CD4-positive, alpha-beta T cell treated with Interleukin-2 at 100 ng/mL for 4 hours (primary cell): ENCODE measurements at regions not wholly inside any gene's neighbourhood (a gene's known extent, or its start where the extent isn't known, plus 50 kb on each side); places are given as distances from the start of the nearest gene placed in this dataset.
"Not testable (repeated sequence)": the region's sequence is repeated elsewhere in the genome, so short reads cannot be mapped to it uniquely, and the experiment has no call there.

ENCODE experiments used
- DNase-seq: peaks from one replicate; pipeline ENCODE4 v3.0.0-alpha.2; 2020; ENCODE audit warnings: low spot score

DNA sequence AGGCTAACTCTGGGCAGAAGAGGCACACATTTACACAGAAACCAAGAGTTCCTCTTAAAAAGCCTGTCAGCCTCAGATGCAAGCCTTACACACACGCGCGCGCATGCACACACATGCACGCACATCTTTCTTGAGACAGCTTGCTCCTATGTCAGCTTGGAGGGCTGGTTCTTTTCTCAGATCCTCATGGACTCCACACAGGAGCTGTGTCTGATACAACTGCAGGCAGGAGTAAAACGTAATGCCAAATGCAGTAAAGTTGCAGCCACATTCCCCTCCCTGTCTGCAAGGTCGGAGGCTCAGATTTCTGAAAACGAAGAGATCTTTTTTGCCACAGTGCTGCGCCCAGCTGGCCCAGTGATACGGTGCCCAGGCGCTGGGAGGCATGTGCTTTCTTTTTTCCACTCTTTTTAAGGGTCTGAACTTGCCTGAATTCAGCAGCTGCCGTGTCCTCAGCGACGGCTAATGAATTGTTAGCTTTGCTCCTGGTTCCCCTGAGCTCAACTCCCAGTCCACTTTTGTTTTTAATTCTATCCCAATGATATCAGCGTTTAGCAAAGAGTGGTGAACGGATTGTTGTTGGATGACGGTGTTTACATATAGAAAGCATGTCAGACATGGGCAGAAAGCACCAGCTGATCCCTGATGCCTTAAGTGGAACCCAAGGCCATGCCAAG lies 72.9 kb upstream of the FOXN3 start:
- no peak for DNase-seq

DNA sequence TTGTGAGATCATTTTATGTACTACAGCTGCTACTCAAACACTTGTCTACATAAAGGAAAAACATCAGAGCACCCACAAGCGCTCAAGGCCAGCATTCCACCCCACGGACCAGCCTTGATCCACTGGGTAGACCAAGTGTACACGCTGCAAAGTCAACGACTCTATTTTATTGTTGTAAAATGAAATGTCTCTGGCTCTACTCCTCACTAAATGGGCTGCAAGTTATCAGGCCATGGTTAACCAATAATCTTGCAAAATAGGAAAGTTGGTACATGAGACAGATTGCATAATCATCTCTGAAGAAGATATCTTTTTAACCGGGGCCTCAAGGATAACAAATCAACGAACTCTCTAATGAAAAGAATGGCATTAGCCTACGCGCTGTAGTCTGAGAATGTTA lies 69.9 kb upstream of the FOXN3 start:
- no peak for DNase-seq

DNA sequence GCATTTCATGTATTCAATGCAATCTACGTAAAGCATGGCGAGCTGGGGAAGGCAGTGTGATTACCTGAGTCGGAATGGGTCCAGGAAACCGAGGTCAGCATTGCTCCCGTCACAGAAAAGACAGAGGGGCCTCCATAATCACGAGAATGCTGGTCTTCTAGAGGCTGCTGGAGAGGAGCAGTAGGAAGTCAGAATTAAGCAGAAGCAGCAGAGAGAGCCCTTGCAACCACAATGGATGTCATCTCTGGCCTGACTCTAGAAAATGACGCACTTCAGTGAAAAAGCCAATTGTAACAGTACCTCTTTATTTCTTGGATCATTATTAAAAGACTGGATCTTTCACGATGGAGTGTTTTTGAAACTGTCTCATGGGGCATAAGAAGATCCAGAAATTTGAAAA lies 69.5 kb upstream of the FOXN3 start:
- no peak for DNase-seq

DNA sequence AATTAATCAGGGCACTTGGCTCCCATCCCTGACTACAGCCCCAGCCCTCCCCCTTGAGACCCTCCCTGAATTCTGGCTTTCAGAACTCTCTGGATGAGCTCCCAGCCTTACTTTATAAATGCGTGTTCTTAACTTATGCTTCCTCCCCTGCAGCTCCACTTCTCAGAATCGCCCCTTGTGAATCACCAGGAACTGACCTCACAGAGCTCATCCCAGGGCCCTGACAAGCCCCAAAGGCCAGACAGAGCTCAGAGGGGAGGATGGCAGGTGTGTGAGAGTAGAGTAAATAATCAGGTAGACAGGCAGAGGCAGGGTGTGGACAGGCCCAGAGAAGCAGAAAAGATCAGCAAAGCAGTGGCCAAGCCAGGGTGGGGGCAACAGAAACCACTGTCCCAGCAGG lies 68.2 kb upstream of the FOXN3 start:
- DNase-seq = no peak

DNA sequence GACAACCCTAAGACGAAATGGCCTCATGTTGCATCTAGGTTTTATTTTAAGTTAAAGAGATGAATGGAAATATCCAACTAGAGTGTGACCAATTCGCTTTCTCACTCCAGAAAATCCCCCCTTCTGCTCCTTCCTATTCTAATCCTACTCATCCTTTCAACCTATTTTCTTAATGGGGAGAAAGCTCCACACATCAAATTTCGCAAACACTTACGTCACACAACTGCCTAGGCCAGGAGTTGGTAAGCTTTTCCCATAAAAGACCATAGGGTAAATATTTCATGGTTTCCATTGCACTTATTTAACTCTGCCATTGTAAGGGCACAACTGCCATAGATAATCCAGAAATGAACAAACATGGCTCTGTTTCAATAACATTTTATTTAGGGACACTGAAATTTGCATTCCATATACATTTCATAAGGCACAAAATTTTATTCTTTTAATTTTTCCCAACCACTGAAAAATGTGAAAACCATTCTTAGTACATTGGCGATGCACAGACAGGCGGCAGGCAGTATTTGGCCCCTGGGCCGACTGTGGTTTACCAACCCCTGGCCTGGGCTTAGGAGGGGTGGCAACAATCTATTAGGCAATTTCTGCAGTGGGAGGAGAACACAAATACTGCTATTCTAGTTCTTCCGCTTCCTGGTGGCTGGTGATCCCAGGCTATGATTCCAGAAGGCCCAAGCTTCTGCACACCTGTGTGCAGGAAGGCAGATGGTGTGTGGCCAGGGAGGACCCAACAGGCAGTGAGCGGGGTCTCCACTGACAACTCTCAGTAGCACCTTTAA lies 67.2 kb upstream of the FOXN3 start:
- DNase-seq = no peak

DNA sequence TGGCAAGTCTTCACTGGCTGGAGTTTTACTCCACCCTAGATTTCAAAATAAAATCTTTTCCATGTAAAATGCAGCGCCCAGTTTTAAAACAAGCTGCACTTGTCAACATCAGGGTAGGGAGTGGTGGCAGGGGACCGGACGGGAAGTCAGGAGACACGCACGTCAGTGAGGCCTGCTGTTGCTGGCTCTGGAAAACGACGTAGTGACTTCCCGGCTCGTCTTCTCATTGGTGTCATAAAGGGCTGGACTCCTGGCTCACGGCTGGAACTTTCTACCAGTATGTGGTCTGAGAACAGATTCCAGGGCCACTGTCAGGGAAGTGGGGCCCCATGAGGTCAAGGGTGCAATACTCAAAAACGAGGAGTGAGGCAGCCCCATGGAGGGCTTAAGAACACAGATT lies 64.2 kb upstream of the FOXN3 start:
- no peak for DNase-seq

DNA sequence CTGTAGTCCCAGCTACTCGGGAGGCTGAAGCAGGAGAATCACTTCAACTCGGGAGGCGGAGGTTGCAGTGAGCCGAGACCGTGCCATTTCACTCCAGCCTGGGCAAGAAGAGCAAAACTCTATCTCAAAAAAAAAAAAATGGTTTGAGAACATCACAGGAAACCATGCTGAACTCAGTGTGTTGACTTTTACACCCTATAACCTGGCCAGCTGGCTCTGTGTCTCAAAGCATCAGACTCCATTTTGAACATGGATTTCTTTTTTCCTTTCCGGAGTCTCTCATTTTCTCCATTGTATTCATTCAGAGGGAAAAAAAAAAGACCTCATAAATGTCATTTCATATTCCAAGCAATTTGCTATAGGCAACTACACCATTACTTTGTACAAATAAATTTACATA lies 63.2 kb upstream of the FOXN3 start:
- no peak for DNase-seq

DNA sequence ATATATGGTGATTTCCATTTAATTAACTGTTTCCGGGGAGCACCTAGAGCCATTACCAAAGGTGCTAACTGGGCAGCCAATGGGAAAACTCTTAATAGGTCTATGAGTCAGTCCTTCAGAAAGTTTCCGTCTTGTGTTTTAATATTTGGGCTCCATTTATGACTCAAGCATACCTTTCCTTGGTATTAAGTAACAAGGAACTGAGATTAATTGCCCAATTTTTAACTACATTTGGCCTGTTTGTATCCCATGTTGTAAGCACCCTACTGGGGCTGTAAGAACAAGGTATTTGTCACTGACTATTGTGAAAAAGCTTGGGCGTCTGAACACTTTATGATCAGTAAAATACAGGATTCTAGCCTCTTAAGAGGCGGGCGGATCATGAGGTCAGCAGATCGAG lies 62.8 kb upstream of the FOXN3 start:
- DNase-seq = no peak

DNA sequence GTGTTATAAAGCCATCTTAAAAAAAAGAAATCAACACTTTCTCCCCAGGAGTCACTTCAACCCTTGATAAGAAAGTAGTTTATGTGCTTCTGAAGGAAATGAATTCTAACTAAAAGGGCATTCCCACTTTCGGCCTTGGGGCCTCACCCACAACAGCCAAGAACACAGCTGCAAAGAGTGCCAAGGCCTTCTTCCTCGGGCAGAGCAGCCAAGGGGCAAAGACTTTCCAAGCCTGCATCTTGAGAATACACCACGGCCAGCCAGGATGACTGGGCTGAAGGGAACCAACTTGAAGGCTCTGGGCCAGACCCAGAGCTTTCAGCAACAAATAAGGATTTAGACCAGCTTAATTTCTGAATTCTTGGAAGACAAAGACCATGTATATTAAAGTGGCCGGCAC lies 60.4 kb upstream of the FOXN3 start:
- DNase-seq = no peak

DNA sequence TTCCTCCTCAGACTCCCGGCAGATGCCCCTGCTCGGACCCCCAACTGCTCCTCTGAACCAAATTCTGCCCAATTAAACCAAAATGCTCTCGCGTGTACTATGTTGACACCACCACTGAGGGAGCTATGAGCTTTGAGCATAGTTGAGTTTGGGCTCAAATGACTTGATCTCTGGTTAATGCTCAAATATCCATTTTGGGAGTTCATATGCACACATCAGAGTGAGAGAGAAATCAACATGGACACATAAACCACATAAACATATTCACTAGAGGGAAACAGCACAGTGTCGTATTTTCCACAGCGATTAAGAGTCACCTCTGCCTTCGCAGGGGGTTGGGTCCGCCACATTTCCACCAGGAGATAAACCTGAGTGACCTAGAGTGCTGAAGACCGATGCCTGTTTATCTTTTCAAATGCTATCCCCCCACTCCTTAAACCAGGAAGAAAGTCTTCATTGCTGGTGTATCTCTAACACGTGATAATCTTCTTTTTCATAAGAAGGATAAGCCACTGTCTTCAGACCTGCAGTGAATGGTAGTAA lies 59.4 kb upstream of the FOXN3 start:
- DNase-seq = no peak

DNA sequence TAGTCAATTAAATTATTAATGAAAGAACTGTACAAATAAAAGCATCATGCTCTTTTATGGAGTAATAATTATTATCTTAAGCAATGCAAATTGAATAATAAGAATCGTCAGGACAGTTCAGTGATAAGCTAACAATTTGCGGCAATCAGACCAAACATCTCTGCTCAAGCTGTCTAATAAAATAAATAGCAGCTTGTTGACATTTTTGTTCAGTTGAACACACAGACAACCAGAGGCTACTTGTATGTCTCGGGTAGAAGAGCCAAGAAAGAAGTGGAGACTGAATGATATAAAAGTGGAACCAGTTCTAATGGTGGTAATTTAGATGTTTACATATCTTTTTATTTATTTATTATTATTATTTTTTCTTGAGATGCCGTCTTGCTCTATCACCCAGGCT lies 57.4 kb upstream of the FOXN3 start:
- DNase-seq = no peak

DNA sequence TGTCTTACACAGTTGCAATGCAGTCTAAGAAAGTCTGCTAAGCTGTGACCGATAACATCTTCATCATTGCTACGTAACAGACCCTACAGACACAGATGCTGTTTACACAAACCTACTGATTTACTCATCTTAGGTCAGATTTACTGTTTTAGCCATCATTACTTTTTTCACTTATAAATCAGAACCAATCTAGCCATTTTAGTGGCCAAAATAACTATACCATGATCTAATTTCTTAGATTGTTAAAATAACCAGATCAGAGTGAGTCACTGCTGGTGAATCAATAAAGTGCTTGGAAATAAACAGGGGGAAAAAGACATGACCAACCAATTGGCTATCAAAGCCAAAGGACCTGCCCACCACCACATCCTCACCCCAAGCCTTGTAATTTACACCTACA lies 57.0 kb upstream of the FOXN3 start:
- no peak for DNase-seq

DNA sequence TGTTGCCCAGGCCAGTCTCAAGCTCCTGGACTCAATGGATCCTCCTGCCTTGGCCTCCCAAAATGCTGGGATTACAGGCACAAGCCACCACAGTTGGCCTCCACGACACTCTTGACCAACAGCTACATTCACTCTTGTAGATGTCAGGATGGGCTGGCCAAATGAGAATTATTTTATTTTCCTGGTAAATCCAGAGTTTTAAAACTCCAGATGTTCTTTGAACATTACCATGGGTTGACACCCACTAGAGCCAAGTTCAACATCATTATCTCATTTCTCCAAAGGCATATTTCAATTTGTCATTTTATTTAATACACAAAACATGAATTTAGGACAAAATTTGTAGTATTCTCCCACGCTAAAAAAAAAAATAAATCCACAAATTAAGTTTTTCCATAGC lies 56.5 kb upstream of the FOXN3 start:
- DNase-seq = no peak

DNA sequence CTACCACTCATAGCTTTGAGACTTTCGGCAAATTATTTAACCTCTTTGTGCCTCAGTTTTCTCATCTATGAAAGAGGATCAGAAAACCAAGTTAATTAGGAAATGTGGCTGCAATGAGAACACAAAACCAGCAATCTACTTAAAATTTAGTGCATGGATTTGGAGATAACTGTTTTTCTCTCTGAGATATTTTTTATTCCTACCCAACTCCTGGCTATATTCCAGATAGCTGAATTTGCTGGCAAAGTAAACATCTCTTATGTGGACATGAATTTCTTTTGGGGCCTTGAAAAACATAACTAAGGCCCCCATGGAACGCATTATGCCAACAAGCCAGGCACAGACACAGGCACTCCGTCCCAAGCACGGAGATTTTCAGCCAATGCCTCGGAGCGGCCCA lies 53.4 kb upstream of the FOXN3 start:
- DNase-seq = no peak

DNA sequence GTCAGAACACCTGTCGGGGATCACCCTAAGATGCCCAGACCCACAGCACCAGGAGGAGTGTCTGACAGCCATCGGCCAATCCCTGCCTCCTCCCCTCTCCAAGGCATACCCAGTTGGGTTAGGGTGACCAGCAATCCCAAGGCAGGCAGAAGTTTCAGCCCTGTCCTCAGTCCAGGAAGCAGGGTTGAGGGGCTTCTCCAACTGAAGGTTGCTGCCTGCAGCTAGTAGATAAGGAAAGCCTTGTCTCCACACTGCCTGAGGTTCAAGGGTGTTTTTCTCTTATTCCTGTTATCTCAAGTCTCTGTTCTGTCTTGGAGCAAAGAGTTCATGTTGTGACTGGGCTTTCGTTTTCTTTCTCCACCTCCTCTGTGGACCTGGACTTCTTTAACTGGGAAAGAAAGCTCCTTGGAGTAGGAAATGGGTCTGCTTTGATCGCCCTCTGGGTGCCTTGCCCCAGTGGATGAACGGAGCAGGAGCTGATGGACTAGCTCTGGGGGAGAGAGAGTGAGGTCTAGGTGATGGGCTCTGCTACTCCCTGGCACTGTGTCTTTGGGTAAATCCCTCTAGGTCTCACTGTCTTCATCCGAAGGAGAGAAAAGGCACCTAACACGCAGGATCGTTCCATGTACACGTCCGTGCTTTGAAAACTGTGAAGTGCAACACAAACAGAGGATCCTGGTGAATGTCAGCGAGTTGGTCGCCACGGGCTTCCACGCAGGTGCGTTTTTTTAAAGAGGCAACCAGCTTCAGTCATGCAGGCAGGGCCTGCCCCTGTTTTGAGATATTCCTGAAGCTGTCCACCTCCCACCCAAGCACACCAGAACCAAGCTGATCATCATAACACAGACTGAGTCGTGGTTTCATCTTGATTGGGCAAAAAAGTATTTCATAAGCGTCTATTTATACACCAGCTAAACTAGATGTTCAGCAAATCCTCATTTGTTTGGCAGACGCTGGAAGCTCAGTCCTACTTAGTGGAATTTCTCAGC lies 52.5 kb upstream of the FOXN3 start:
- DNase-seq = no peak

DNA sequence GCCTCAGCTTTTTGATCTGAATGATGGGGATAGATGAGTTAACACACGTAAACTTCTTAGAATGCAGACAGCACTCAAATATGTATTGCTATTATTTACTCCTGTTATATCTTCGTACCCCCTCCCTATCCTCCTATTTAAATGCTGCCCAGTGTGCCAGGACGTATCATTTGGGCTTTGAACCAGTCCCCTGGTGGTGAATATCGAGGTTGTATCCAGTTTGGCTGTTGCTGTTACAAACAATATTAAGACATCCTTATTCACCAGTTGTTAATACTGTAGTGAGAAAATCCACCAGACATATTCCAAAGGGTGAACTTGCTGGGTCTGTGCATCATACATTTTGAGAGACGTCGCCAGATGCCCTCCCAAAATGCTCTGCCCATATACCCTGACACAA lies 51.5 kb upstream of the FOXN3 start:
- DNase-seq = no peak

DNA sequence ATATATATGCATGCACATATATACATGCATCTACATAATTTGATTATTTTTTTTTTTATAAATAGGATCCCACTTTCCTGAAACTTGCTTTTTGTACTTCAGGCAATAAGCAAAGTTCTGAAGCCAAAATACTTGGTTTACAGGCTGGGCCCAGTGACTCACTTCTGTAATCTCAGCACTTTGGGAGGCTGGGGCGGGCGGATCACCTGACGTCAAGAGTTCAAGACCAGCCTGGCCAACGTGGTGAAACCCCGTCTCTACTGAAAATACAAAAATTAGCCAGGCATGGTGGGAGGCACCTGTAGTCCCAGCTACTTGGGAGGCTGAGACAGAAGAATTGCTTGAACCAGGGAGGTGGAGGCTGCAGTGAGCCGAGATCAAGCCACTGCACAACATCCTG lies 51.0 kb upstream of the FOXN3 start:
- not testable (repeated sequence) for DNase-seq

DNA sequence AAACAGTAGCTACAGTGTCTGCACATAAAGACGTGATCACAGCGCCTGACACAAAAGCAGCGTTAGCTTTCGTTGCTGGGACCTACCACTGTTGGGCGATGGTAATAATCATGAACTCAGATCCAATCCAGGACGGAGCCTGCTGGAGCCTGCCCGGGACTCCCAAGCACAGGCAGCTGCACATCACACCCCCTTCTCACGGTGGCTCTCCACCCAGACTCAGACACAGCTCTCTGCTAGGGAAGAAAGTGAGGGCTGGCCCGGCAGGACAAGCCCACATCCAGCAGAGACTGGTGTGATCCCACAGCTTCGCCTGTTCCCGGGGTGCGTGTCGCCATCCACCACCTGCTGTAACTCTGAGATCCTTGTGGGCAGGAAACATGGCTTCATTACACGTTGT lies 49.9 kb upstream of the FOXN3 start:
- no peak for DNase-seq
